Astrocyte (in vitro differentiated cells and primary cell): ENCODE measurements at regions not wholly inside any gene's neighbourhood (a gene's known extent, or its start where the extent isn't known, plus 50 kb on each side); places are given as distances from the start of the nearest gene placed in this dataset.

Experiments
- EZH2 ChIP-seq: IDR thresholded peaks from 2 replicates; pipeline ENCODE4 v1.6.1; 2012; ENCODE audit warnings: mild to moderate bottlenecking, low read length, inconsistent platforms; ENCODE audit not compliant: insufficient read depth
- TF ChIP-seq, protein P1 (sequence below): IDR thresholded peaks from 2 replicates; pipeline ENCODE4 v1.5.1; 2011; ENCODE audit warnings: low read depth, mild to moderate bottlenecking, inconsistent platforms, low read length, moderate library complexity; ENCODE audit not compliant: insufficient read depth

DNA sequence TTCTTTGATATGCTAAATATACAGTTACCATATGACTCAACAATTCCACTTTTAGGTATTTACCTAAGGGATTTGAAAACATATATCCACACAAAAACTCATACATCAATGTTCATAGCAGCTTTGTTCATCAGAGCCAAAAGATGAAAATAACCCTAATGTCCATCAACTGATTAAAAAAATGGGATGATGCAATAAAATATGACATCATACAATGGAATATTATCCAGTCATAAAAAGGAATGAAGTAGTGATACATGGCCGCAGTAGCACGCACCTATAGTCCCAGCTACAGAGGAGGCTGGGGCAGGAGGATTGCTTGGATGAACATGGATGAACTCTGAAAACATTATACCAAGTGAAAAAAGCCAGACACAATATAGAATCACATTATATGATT, 101.4 kb upstream of the SIRPA start:
- TF ChIP-seq, protein P1, sequence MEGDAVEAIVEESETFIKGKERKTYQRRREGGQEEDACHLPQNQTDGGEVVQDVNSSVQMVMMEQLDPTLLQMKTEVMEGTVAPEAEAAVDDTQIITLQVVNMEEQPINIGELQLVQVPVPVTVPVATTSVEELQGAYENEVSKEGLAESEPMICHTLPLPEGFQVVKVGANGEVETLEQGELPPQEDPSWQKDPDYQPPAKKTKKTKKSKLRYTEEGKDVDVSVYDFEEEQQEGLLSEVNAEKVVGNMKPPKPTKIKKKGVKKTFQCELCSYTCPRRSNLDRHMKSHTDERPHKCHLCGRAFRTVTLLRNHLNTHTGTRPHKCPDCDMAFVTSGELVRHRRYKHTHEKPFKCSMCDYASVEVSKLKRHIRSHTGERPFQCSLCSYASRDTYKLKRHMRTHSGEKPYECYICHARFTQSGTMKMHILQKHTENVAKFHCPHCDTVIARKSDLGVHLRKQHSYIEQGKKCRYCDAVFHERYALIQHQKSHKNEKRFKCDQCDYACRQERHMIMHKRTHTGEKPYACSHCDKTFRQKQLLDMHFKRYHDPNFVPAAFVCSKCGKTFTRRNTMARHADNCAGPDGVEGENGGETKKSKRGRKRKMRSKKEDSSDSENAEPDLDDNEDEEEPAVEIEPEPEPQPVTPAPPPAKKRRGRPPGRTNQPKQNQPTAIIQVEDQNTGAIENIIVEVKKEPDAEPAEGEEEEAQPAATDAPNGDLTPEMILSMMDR, result no peak
- no peak for TF ChIP-seq EZH2
